Hematopoietic multipotent progenitor cell (in vitro differentiated cells): ENCODE measurements at regions not wholly inside any gene's neighbourhood (a gene's known extent, or its start where the extent isn't known, plus 50 kb on each side); places are given as distances from the start of the nearest gene placed in this dataset.

Source experiments
- DNase-seq, 3 donors: peaks; one replicate each; pipeline ENCODE4 v3.0.0-alpha.2; 2011 to 2015; ENCODE audit warnings: low read depth in 2 of 3, low spot score in 2 of 3

DNA sequence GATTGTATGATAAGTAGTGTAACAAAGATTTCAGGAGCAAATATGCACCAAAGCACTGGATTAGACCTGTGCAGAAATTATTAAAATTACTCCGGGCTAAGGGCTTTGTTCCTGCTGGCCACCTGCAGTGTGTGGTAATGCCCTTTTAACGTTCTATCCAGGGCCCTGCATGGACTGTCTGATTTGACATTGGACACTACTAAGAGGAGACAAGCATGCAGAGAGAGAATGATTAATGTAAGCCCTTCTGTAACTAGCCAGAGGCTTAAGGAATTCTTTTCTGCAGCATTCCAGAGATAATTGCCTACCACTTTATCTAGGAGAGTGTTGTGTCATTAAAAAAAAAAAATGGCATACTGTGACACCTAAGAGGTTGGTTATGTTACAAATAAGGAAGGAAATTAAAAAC, 117.0 kb downstream of the PCDH7 start:
- DNase-seq, result no peak

DNA sequence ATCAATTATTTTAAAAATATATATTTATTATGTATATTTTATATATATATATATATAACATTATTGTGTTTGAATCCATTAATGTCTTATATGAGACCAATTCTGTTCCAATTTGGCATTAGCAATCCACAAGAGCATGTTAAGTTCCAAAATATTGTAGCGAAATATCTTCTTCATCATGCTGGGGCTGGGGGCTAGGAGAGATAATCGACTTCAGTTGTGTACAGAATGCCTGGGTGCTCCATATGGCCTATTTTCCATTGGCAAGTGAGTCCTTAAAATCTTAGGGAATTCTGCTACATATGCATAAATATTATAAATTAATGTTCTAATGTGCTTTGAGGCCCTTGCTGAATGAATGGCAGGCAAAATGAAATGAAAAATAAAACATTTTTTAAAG, 117.7 kb downstream of the PCDH7 start:
- DNase-seq, result no peak

DNA sequence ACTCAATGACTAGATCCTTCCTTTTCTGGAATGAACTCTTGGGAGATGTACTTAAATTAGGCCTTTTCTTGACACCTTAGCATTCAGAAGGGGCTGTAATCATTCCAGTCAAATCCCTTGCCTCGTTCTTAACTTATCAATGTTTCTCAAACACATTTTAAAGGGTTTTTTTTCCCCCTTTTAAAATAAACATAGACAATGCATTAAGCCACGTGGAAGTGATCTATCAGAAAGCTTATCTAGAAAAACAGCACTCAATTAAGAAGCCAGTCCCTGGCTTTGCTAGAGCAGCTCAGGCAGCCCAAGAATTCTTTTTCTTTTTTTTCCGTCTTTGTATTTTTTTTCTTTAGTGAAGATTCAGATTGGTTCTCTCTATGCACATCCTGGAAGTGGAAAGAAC, 118.2 kb downstream of the PCDH7 start:
- DNase-seq, result no peak

DNA sequence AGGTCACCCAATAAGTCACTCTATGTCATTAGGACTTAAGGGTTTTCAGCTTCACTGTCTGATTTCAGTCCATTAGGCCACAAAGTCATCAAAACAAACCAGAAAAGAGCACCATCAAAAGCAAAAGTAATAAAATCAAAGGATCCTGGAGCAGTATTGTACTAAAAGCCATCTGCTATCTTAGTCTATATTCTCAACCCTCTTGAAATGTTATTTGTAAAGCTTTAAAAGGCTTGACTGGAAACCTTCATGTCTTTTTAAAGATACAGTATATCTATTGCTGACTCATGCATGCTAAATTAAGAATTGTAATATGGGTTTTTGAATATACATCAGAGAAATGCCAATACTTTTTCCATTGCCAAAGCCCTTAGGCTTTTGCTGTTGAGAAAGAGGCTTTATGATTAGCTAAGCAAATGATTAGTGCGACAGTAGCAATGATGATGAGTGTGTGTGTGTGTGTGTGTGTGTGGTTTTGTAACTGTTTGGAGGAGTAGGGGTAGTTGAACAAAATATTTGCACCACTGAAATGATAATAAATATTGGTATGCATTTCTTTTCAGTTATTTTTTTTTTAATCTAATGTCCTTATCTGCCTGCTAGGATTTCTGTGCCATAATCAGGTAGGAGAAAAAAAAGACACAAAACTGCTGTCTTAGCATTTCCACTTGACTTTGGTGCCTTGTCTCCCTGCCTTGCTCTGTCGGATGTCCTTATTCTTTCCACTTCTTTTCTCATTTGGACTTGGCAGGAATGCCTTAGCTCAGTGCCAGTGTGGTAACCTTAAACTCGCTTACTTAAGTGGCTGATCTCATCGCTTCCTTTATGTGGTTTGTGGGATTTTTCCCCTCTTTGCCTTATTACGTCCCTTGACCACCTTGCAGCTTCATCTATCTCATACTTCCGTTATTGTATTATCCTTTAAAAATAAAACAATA, 119.7 kb downstream of the PCDH7 start:
- DNase-seq, result no peak

DNA sequence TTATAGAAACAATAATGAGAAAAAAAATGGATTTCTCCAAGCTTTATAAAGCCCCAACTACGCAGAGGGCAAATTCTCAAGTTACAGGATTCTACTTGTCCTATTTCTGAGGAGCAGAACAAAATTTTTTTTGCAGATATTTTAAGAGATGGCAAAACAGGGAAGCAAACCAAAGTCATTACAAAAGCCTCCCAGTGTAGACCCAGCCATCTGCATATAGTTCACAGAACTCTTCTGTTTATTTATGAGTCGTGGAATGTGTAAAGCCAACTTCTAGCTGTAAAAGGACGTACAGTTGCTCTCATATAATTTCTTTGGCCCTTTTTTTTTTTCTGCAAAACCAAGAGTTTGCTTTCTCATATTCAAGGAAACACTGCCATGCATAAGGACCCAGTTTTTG, 120.4 kb downstream of the PCDH7 start:
- no peak for DNase-seq

DNA sequence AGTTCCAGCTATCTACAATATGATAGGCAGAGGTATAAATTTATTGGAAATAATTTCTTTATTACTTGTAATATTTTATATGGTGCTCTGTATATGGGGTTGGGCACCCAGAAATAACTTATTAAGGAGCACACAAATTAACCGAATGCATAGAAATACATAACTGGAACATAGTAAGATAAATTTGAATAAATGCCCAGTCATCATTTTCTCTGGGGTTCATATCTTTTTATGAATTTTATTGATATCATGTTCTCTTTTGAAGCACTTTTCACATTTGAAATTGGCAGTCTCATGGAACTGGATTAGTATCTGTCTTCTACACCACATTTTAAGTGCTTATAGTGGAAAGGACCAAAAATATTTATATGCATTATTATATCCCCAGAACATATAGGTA, 122.0 kb downstream of the PCDH7 start:
- DNase-seq, result no peak

DNA sequence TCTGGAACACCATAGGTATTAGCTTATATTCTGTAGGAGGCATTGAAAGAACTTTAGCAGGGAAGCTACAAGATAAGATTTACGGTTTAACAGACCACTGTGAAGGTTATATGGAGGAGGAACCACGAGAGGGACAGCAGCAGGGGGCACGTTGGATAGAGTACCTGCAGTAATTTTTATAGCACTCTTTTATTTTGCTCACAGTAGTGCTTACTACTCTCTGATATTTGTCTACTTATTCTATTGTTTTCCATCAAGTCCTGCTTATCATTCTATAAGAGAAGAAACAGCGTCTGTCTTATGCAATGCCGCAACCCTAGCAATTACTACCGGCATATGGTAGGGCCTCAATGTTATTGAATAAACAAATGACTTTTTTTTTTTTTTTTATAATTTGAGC, 122.5 kb downstream of the PCDH7 start:
- no peak for DNase-seq

DNA sequence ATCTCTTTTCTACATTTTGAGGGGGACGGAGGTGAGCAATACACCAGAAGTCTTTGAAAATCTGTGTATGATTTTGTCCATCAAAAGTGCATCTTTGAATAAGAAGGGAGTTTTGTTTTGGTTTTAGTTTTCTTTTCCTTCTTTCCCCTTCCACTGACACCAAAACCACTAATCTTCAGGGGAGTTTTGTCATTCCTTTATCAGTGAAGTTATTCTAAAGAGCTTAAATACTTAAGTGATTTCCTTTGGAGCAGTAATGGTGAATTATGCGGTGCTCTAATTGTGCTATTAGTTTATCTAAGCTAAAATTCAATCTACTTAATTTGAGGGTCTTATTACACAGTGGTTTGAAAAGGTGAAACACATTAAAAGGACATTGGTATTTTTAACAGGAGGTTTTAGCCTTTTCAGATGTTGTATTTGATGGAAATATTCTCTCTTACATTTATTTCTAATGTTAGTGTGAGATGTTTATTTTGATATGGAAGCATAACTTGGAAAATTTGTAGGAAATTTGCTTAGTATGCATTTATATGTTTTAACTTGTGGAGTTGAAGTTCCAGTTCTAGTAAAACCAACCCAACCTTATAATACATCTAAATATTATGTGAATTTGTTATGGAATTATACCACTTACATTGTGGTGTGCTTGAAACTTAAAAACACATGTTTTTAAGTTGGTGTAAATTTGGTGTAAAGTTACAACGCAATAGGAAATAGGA, 124.9 kb downstream of the PCDH7 start:
- DNase-seq, result no peak

DNA sequence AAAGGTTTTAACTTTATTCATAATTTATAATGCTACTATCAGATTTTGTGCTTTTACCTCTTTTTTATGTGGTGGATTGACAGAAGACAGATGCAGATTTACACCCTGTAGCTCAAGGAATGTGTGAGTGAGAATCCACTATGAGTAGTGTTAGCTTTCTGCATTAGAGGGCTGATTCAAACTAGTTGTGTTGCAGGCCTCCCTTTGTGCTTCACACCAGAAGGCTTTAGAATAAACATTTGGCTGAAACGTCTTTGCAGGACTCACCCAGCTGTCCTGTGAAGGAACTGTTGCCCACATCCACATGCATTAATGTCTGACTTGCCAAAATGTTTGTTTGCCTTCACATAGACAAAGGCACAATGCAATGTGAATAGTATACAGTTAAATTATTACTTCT, 127.0 kb downstream of the PCDH7 start:
- DNase-seq, result no peak

DNA sequence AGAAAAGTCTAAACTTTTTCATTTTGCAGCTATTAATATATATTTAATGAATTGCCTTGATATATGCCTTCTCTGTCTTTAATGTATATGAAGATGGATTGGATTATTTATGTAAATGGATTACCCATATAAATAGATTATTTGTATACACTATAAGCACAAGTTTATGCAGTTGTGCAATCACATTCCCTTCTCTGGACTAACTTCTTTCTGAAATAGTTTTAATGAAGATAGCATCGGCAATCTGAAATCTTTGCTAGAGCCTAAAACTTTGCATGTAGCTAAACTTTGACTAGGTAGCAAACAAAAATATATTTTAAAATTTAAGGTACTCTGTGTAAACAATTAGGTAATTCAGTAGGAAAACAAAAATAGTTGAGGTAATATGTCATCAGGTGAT, 127.8 kb downstream of the PCDH7 start:
- DNase-seq, result no peak

DNA sequence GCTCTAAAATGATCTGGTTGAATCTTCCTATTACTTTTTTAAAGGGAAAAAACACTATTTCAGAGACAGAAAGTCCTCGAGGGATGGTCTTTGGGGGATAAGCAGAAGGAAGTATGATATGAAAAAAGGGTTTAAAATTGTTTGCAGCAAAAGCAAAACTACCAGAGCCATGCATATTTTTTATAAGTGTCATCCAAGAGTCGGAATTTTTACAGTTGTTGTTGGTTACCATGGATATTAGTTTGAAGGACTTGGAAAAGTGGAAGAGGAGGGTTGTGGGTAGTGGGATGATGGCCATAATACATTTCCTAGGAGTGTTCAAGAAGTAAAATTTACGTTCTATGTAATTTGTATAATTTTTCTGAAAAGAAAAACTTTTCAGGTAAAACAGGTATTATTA, 134.4 kb downstream of the PCDH7 start:
- DNase-seq, result no peak

DNA sequence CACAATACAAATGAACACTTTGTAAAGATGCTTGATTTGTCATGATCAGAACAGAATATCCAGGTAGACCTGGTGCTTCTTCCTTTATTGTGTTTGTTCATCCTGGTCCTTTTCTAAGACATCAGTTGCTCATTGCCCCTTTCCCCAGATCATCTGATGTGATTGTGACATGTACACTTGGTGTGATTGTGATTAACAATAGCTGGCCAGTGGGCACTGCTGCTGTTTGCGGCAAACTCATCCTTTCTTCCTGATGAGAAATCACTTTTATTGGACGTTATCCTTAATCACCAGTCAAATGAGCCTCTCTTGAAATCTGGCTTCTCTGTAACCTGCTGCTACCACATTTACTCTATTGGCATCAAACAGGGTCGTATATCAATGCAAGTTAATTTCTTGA, 135.1 kb downstream of the PCDH7 start:
- DNase-seq, result no peak

DNA sequence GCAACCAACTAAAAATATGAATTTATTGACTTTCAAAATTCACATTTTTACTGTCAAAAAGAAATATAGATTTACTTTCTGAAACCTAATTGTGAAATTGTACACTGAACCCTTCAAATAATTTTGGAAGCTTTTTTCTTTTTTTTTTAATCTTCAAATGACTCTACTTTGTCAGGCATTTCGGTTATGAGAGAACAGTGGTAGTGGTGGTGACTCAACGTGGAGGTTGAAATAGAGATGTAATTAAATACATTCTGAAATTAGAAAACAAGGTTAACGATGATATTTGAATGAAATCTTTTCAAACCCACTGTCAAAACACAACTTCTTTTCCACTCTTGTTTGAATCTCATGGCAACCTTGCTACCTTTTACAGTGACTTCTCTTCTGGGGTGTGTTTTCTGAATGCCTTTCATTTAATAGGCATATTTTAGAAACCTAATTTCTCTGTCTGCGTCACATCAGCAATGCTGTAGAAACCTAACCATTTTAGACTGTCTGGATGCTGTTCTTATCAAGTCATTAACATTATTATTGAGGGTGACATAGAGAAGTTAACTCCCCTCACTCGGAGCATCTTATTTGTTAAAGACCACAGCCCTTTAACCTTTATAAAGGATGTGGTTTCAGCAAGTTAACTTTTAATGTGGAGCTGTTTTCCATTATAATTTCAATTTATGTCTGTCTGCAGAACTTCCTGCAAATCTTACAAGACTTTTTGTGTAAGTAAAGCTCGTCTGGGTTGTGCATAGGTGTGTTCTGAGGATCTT, 136.8 kb downstream of the PCDH7 start:
- DNase-seq, result no peak

DNA sequence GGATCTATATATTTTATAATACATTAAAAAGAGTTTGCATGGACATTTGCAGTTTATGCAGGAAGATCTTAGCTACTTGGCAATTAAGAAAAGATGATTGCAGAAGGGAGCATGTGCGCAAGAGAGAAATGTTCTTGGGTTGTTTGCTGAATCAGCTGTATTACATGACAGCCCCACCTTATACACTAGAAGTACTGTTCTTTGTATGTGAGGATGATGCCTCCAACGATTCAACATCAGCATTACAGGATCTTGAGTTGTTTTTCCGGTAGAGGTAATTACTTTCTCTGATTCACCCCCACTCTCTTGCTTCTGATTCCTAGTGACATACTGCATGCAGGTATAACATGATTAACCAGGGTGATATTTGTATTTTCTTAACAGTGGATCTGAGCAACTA, 140.8 kb downstream of the PCDH7 start:
- no peak for DNase-seq

DNA sequence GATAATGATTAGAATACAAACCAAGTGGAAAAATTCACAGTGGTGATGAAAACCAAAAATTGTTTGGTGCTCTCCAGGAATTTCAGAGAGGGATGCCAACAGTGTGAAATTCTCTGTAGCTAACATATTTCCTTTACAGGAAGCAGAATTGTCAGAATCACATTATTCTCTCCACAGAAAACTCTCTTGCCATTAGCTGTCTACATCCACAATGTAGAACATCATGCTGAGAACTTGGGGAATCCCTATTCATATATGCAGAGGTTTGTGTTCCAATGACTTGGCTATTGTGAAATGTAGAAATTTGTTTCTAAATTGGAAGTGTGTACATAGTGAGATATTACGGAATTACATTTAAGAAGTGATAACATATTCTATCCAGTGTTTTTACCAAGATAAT, 142.0 kb downstream of the PCDH7 start:
- no peak for DNase-seq

DNA sequence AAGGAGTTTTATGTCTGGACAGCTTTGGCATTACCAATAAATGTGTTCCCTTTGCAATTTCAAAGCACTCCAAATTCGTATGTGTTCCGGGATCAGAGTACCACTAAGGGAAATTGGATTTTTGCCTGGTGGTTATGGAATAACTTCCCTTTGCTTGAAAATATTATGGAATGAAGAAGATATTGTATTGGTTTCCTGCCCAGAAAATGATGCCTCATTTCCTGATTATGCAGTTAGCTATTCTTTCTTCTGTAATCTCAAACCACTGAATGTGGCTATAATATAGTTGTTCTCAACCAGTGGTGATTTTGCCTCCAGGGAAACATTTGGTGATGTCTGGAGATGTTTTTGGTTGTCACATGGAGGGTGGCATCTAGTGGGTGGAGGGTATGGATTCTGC, 142.9 kb downstream of the PCDH7 start:
- DNase-seq, result no peak

DNA sequence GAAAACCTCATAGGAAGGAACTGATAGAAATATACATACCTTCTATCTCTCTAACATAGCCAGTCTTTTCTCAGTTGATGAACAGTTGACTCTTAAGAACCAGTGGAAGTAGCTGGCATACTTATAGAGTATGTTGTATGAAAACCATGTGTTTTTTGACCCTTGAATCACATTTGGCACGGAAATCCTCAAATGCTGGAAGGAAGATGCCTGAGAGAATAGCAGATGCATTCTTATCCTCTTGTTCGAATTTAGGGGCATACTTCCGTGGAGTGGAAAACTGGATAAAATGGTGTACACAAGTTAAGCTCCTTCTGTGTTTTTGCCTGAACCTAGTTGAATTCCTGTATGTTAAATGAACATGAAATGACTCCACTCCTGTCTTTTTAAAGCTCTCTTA, 145.5 kb downstream of the PCDH7 start:
- no peak for DNase-seq

DNA sequence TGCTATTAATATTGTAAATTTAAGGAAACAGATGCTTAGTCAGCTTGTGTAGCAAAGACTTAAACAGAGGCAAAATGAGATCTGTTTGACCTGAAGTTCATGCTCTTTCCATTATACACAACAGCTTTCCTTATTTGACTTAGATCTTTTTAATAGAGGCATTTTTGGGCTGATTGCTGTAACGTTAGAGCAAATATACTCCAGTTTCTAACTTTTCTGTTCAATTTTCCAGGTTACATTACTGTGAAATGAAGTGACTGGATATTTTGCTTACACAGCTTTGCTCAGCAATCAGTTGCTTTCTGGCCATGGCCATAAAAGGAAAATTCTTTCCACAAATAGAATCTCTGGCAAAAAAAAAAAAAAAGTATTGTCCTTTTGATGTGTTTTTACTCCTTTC, 146.2 kb downstream of the PCDH7 start:
- no peak for DNase-seq

DNA sequence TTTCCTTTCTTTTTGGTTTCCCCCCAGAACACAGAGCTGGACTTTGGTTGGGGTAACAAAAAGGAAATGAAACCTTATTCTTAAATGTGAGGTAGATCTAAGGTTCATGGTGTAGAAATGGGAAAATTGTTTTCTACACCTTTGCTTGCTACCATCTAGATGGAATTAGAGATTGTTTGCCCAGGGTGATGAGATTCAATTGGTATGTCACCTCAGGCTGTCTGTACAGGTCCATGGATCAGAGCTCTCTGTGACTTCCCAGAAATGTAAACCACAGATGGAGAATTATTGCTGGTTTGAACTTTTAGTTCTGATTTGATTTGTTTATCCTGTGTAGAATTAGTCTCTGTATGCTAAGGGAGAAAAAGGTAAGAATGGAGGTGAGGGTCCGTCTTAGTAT, 146.7 kb downstream of the PCDH7 start:
- DNase-seq, result no peak

DNA sequence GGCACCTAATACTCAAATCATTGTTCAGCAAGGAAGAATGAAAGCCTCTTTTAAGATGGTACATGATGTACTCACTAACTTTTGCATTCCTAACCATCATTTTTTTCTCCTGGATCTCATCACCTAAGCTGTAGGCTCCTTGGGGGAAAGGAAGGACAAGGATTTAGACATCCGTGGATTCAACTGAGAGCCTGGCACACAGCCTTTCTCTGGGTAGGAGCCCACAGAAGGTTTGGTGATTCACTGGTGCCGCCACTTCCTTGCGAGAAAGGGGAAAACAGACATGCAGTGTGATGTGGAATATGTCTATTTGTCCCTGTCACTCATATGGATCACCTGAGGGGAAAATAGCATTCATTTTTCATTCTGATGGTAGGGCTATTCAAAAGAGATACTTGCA, 147.3 kb downstream of the PCDH7 start:
- no peak for DNase-seq

DNA sequence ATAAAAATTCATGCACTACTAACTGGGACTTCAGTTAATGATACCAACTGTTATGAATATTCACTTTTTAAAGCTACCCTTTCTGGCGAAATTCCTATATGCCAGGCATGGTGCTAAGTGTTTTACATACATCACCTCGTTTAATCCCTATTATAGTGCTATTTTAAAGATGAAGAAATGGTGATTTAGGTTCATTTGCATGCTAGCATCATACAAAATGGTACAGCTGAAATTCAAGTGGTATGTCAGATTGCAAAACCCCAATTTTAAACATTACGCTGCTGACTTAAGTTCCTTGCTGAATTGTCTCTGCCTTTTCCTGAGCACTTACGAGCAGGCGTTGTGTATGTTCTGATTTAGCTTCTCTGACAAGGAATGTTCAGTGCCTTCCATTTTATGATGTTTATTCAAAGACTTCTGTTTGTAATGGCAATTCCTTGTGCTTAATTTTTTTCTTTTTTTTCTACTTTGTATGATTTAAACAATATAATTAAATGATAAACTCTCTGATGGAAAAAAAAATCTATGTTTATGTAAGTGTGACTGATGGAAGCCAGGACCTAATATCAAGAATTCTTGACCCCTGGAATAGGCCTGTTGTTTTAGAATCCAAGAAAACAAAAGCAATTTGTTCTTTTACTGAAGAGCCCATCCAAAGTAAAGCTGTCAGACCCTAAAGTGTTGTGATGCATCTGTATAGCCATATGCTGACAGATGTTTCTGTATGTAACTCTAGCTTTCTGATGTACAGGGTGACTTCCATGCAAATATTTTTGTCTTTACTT, 148.1 kb downstream of the PCDH7 start:
- no peak for DNase-seq
